HCT116 (cell line): ENCODE measurements at regions not wholly inside any gene's neighbourhood (a gene's known extent, or its start where the extent isn't known, plus 50 kb on each side); places are given as distances from the start of the nearest gene placed in this dataset.
A peak's percentile ranks its signal among the peaks of the same experiment; 100 is the strongest.

Experiments used
- ATAC-seq: fragments of 200-7000 bp; cut with Tn5 transposase; 2 replicates; pipeline ENCODE4 v1.9.1; 2020; ENCODE audit warnings: mild to moderate bottlenecking, moderate library complexity
- BruUV-seq: library from RNA; stranded (reverse); fragments of 400-500 nt; replicated peaks from 2 replicates; lab custom pipeline; 2021; lab: Mats Ljungman, UMichigan
- CTCF ChIA-PET: fragments of 300-600 bp; sonication (Branson Sonifier 250); formaldehyde crosslinking; loops from one replicate; lab custom pipeline; 2021; ENCODE audit warnings: antibody characterized with exemption; lab: Charles Lee
- POLR2A ChIA-PET: fragments of 300-600, 350-600 bp; sonication (Branson Sonifier 250); formaldehyde crosslinking; loops from one replicate; lab custom pipeline; 2021; ENCODE audit warnings: antibody characterized with exemption; lab: Charles Lee
- RAD21 ChIA-PET, 2 experiments: fragments of 300-600 bp; sonication (Branson Sonifier 250); formaldehyde crosslinking; loops; one replicate each; lab custom pipeline; 2023; ENCODE audit warnings: low total read pairs in 2 of 2; ENCODE audit not compliant: uncharacterized antibody in 2 of 2, unreplicated experiment in 2 of 2, low non-redundant PET in 1 of 2; lab: Charles Lee
- DNase-seq: peaks from one replicate; pipeline ENCODE4 v3.0.0-alpha.2; 2010; ENCODE audit warnings: low read depth, low spot score
- H2AFZ ChIP-seq: fragments of 200-600 bp; shearing (Covaris generic), sonication (generic); 2 replicates; pipeline ENCODE4 v1.6.1; 2017; ENCODE audit warnings: low read depth, mixed run types, mixed read lengths, antibody characterized with exemption, low read length; ENCODE audit not compliant: poor library complexity, severe bottlenecking
- H3K27ac ChIP-seq: 2 replicates; pipeline ENCODE4 v1.5.1; 2012; ENCODE audit warnings: low read depth, low read length
- H3K27me3 ChIP-seq: fragments of 200-600 bp; sonication (generic); 2 replicates; pipeline ENCODE4 v1.6.1; 2016; ENCODE audit warnings: mixed run types, low read length, mixed read lengths; ENCODE audit not compliant: insufficient read depth
- H3K36me3 ChIP-seq, 2 experiments: fragments of 200-500 bp in 1 of 2; fragments of 200-600 bp in 1 of 2; sonication (Bioruptor generic) in 1 of 2; sonication (generic) in 1 of 2; 2 replicates each; pipeline versions ENCODE4 v1.5.1 to v1.6.1; 2014 to 2016; ENCODE audit warnings: low read length in 2 of 2, inconsistent platforms in 1 of 2, mixed read lengths in 1 of 2, mixed run types in 1 of 2; ENCODE audit not compliant: insufficient read depth in 2 of 2, control insufficient read depth in 1 of 2
- H3K4me1 ChIP-seq, 2 experiments: fragments of 200-600 bp in 1 of 2; sonication (generic) in 1 of 2; 2 replicates each; pipeline versions ENCODE4 v1.5.1 to v1.6.1; 2012 to 2017; ENCODE audit warnings: low read length in 2 of 2, inconsistent platforms in 1 of 2, mild to moderate bottlenecking in 1 of 2, mixed read lengths in 1 of 2, mixed run types in 1 of 2, moderate library complexity in 1 of 2; ENCODE audit not compliant: insufficient read depth in 2 of 2, control insufficient read depth in 1 of 2
- H3K4me2 ChIP-seq: fragments of 200-600 bp; sonication (generic); 2 replicates; pipeline ENCODE4 v1.6.1; 2017; ENCODE audit warnings: mixed run types, low read length, mixed read lengths
- H3K4me3 ChIP-seq, 2 experiments: fragments of 200-600 bp in 1 of 2; sonication (generic) in 1 of 2; replicated peaks in 1 of 2; 2 replicates each; pipeline ENCODE4 v1.5.1; 2011 to 2016; ENCODE audit warnings: low read length in 2 of 2, control low read depth in 1 of 2, low read depth in 1 of 2, mild to moderate bottlenecking in 1 of 2, mixed read lengths in 1 of 2, mixed run types in 1 of 2
- H3K79me2 ChIP-seq: fragments of 200-600 bp; sonication (generic); 2 replicates; pipeline ENCODE4 v1.6.1; 2017; ENCODE audit warnings: mild to moderate bottlenecking, mixed run types, low read length, moderate library complexity, mixed read lengths; ENCODE audit not compliant: insufficient read depth
- H3K9ac ChIP-seq: fragments of 200-600 bp; sonication (generic); 2 replicates; pipeline ENCODE4 v1.6.1; 2016; ENCODE audit warnings: low read length, mixed read lengths
- H3K9me2 ChIP-seq: fragments of 200-600 bp; sonication (generic), shearing (Covaris generic); 2 replicates; pipeline ENCODE4 v1.6.1; 2017; ENCODE audit warnings: mixed run types, mild to moderate bottlenecking, moderate library complexity; ENCODE audit not compliant: insufficient read depth
- H3K9me3 ChIP-seq, 2 experiments: fragments of 200-500 bp in 1 of 2; fragments of 200-600 bp in 1 of 2; sonication (Bioruptor generic) in 1 of 2; sonication (generic) in 1 of 2; 2 replicates each; pipeline ENCODE4 v1.6.1; 2014 to 2017; ENCODE audit warnings: low read length in 2 of 2, mixed read lengths in 2 of 2, inconsistent platforms in 1 of 2, low read depth in 1 of 2, mild to moderate bottlenecking in 1 of 2, mixed run types in 1 of 2, moderate library complexity in 1 of 2; ENCODE audit not compliant: control insufficient read depth in 1 of 2, insufficient read depth in 1 of 2
- H4K20me1 ChIP-seq: fragments of 200-600 bp; sonication (generic), shearing (Covaris generic); 2 replicates; pipeline ENCODE4 v1.6.1; 2017; ENCODE audit warnings: mixed run types, mild to moderate bottlenecking, moderate library complexity; ENCODE audit not compliant: insufficient read depth
- CBX3 ChIP-seq: IDR thresholded peaks from 2 replicates; pipeline ENCODE4 v1.6.1; 2012; ENCODE audit warnings: low read depth
- CEBPB ChIP-seq: IDR thresholded peaks from 2 replicates; pipeline ENCODE4 v1.6.1; 2012; ENCODE audit warnings: low read depth
- EGR1 ChIP-seq: IDR thresholded peaks from 2 replicates; pipeline ENCODE4 v1.6.1; 2012; ENCODE audit warnings: low read depth
- ELF1 ChIP-seq: IDR thresholded peaks from 2 replicates; pipeline ENCODE4 v1.6.1; 2012; ENCODE audit warnings: low read depth, borderline replicate concordance
- EZH2 ChIP-seq: fragments of 200-600 bp; sonication (generic); IDR thresholded peaks from 2 replicates; pipeline ENCODE4 v1.6.1; 2017; ENCODE audit warnings: antibody characterized with exemption, mixed run types
- EZH2phosphoT487 ChIP-seq: fragments of 200-600 bp; IDR thresholded peaks from 2 replicates; pipeline ENCODE4 v1.6.1; 2018; ENCODE audit warnings: antibody characterized with exemption, borderline replicate concordance
- FOSL1 ChIP-seq: IDR thresholded peaks from 2 replicates; pipeline ENCODE4 v1.6.1; 2012; ENCODE audit warnings: low read depth
- JUND ChIP-seq: IDR thresholded peaks from 2 replicates; pipeline ENCODE4 v1.6.1; 2012
- RAD21 ChIP-seq: IDR thresholded peaks from 2 replicates; pipeline ENCODE4 v1.6.1; 2012; ENCODE audit warnings: low read depth, mild to moderate bottlenecking
- SIN3A ChIP-seq: IDR thresholded peaks from 2 replicates; pipeline ENCODE4 v1.6.1; 2012; ENCODE audit warnings: low read depth
- SP1 ChIP-seq: IDR thresholded peaks from 2 replicates; pipeline ENCODE4 v1.6.1; 2012; ENCODE audit warnings: low read depth
- SRF ChIP-seq: IDR thresholded peaks from 2 replicates; pipeline ENCODE4 v1.6.1; 2012; ENCODE audit warnings: low read depth
- TCF7L2 ChIP-seq: IDR thresholded peaks from 2 replicates; pipeline ENCODE4 v1.7.0; 2011; ENCODE audit warnings: borderline replicate concordance, inconsistent platforms; ENCODE audit not compliant: insufficient read depth, insufficient read length; ENCODE audit errors: extremely low read depth
- YY1 ChIP-seq: IDR thresholded peaks from 2 replicates; pipeline ENCODE4 v1.6.1; 2011; ENCODE audit warnings: low read length, low read depth, moderate library complexity, mild to moderate bottlenecking; ENCODE audit not compliant: insufficient replicate concordance; ENCODE audit errors: extremely low read depth
- ZFX ChIP-seq: fragments of 450-650 bp; IDR thresholded peaks from 2 replicates; pipeline ENCODE4 v1.6.1; 2017
- intact Hi-C: fragments of 100-400 bp; cut with micrococcal nuclease; formaldehyde crosslinking; loops from 2 replicates; pipeline ENCODE4 v1.10.0; 2022
- TF ChIP-seq, protein P1 (sequence below): IDR thresholded peaks from 2 replicates; pipeline ENCODE4 v1.6.1; 2011; ENCODE audit warnings: mild to moderate bottlenecking, low read length, moderate library complexity; ENCODE audit not compliant: insufficient replicate concordance; ENCODE audit errors: extremely low read depth
- TF ChIP-seq, protein P2 (sequence below): IDR thresholded peaks from 2 replicates; pipeline ENCODE4 v1.6.1; 2012

- H3K9me2 ChIP-seq, result no peaks in the 10 kb centered on the region
- no peaks in the 10 kb centered on the region for H3K36me3 ChIP-seq
- CTCF ChIA-PET, result no interaction called here
- no peak for DNase-seq
- no TSS peak for BruUV-seq
- no peak overlapping the region for H3K4me3 ChIP-seq
- H3K27ac ChIP-seq, result no peak overlapping the region
- TF ChIP-seq TCF7L2 (no peak), ZFX (no peak), RAD21 (no peak), CEBPB (no peak), CBX3 (peak; percentile 51; the same call in 1 of the 2 replicates), ELF1 (no peak), JUND (no peak)
- no peak overlapping the region for H2AFZ ChIP-seq
- ATAC-seq, result no peak
- H3K9ac ChIP-seq, result no peak overlapping the region
- intact Hi-C loops, result no loop called here
- no peaks in the 10 kb centered on the region for H3K9me3 ChIP-seq
- H4K20me1 ChIP-seq, result no peaks in the 10 kb centered on the region
- RAD21 ChIA-PET, result no interaction called here
- H3K4me2 ChIP-seq, result no peak overlapping the region
- no peaks in the 10 kb centered on the region for H3K27me3 ChIP-seq
- no peaks in the 10 kb centered on the region for H3K79me2 ChIP-seq
- POLR2A ChIA-PET, result no interaction called here
- H3K4me1 ChIP-seq, result no peaks in the 10 kb centered on the region
These were observed 87.8 kb upstream of the SLC1A1 start for GRCh38 chr9:4402501-4402900.

GRCh38 chr9:4400731-4401130 lies 89.5 kb upstream of the SLC1A1 start:
- no peaks in the 10 kb centered on the region for H3K9me2 ChIP-seq
- H3K4me2 ChIP-seq, result no peak overlapping the region
- no peak overlapping the region for H3K4me3 ChIP-seq
- no peaks in the 10 kb centered on the region for H3K27me3 ChIP-seq
- no peak overlapping the region for H2AFZ ChIP-seq
- H3K9ac ChIP-seq, result no peak overlapping the region
- RAD21 ChIA-PET, result no interaction called here
- no peaks in the 10 kb centered on the region for H4K20me1 ChIP-seq
- intact Hi-C loops, result no loop called here
- DNase-seq, result no peak
- H3K79me2 ChIP-seq, result no peaks in the 10 kb centered on the region
- H3K9me3 ChIP-seq, result no peaks in the 10 kb centered on the region
- no peak overlapping the region for H3K27ac ChIP-seq
- no peak for TF ChIP-seq ZFX
- TF ChIP-seq, protein P1, sequence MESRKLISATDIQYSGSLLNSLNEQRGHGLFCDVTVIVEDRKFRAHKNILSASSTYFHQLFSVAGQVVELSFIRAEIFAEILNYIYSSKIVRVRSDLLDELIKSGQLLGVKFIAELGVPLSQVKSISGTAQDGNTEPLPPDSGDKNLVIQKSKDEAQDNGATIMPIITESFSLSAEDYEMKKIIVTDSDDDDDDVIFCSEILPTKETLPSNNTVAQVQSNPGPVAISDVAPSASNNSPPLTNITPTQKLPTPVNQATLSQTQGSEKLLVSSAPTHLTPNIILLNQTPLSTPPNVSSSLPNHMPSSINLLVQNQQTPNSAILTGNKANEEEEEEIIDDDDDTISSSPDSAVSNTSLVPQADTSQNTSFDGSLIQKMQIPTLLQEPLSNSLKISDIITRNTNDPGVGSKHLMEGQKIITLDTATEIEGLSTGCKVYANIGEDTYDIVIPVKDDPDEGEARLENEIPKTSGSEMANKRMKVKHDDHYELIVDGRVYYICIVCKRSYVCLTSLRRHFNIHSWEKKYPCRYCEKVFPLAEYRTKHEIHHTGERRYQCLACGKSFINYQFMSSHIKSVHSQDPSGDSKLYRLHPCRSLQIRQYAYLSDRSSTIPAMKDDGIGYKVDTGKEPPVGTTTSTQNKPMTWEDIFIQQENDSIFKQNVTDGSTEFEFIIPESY, result no peak
- no peak for TF ChIP-seq SIN3A
- no peak for TF ChIP-seq RAD21
- TF ChIP-seq CEBPB, result no peak
- TF ChIP-seq SP1, result no peak
- no peak for TF ChIP-seq YY1
- no peak for TF ChIP-seq ELF1
- no peak for TF ChIP-seq SRF
- no peak for TF ChIP-seq EZH2phosphoT487
- TF ChIP-seq EGR1, result no peak
- TF ChIP-seq TCF7L2, result no peak
- TF ChIP-seq, protein P2, sequence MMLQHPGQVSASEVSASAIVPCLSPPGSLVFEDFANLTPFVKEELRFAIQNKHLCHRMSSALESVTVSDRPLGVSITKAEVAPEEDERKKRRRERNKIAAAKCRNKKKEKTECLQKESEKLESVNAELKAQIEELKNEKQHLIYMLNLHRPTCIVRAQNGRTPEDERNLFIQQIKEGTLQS, result no peak
- no peak for TF ChIP-seq FOSL1
- no peak for TF ChIP-seq EZH2
- TF ChIP-seq, all 23 proteins: peak for 0
- Histone ChIP-seq H3K36me3 (no peaks in the 10 kb centered on the region), H3K4me1 (no peaks in the 10 kb centered on the region)
- no TSS peak for BruUV-seq
- no peak for ATAC-seq
- ChIA-PET POLR2A (no interaction called here), CTCF (no interaction called here)
